NCI-H1930 (cell line): ENCODE measurements at regions not wholly inside any gene's neighbourhood (a gene's known extent, or its start where the extent isn't known, plus 50 kb on each side); places are given as distances from the start of the nearest gene placed in this dataset.

ENCODE experiments used
- DNase-seq, 2 experiments: peaks; one replicate each; lab custom pipeline; 2025; lab: John Stamatoyannopoulos, UW

DNA sequence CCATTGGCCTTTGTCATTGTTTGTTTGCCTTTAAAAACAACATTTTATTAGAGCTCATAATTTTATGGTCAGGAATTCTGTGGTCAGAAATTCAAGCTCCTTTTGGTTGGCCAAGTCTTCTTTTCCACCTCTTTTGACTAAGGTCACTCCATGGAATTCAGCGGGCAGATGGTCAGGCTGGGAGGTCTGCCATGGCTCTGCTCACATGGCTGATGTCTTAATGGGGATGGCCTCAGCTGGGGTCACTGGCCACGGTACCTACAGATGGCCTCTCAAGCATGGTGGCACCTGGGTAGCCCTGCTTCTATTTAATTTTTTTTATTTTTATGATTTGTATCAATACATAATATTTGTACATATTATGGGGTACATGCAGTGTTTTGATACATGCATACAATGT, 360.8 kb upstream of the MCTP2 start:
- no peak for DNase-seq

DNA sequence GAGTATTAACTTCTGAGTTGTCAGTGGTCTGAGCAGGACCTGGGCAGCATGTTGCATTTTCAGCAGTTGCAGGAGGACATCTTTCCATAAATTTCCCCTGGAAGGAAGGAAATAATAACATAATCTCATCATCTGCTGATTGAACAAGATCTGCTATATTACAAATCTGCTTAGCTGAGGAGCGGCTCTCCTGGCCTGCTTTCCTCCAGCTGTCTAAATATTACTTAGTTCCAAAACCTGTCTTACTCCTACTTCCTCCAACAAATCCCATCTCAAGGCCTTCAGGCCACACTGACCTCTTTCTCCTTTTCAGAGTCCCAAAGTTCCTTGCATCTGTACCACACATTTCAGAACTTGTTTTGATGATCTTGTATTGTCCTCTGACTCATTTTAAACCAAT, 364.4 kb upstream of the MCTP2 start:
- DNase-seq: no peak

DNA sequence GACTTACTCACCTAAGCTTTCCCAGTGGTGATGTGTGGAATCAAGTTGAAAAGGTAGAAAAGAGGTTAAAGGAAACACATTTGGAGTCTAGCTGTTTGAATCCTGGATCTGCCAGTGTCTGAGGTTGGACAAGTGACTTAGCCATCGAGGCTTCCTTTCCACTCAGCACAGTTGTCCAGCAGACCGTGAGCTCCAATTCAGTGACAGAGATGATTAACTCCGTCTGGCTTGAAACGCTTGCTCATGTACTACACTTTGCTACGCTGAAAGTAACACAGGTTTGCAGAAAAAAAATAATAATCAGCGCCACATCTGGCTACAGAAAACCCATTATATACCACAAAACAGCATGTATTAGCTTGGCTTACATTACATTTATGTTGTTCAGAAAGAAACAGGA, 364.9 kb upstream of the MCTP2 start:
- no peak for DNase-seq

DNA sequence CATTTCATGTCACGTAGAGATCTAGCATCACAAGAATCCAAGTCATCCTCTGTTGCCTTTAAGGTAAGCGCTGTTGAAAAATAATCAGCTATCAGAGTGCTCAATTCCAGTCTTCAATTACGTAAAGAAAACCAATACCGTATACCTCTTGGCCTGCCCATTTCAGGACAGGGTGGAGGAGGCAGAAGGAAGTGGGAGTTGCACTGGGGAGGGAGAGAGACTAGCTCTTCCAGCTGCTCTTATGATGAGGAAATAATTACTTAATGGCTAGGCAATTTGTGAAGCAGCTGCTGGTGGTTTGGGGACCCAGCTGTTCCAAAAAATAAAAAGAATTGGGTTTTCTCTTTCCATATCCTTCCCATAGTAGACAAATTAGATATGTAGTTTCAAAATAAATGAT, 365.8 kb upstream of the MCTP2 start:
- DNase-seq: no peak

DNA sequence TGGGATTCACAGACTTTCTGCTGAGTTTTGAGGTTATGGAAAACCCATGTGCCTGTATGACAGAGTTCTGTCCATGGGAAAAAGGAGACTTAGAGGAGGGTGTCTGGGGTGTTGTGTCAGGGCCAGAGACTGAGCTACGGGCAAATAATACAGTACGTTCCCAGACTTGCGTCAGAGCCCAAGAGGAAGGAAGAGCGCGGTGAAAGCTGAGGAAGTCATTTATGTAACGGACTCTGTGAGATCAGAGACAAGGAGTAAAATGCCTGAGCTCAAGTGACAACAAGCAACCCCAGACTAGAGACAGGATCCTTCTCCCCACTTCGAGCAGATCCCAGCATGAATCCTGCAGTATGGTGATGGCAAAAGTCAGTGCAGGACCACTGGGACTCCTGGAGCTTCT, 368.6 kb upstream of the MCTP2 start:
- no peak for DNase-seq

DNA sequence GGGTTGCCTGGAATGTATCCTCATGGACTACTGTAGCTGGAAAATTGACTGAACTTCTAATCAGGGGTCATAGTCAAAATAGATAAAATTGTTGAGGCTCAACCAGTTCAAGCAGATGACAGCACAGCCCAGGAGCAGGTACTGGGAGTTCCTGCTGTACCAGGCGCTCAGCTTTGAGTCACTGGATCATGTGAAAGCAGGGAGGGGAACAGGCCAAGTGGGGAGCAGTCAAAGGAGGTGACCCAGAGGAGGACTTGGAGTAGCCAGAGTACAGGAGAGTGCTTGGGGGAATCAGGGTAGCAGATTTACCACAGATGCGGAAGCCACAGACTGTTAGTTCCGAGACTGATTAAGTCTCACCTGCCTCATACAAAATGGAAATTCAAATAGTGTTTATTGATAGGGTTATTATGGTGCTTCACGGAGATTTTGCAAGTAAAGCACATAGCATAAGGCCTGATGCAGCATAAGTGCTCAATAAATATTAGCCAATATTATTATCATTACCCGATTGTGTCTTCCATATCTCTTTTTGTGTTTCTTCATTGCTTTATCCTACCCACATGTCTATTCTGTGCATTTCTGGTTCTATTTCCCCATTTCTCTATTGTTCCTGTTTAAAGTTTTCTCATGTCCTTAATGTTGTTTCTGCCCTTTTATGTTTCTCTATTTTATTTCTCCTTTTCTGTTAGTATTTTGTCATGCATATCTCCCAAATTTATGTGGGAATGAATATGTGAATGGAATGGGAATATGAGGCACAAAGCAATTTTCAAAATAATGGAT, 369.2 kb upstream of the MCTP2 start:
- no peak for DNase-seq

DNA sequence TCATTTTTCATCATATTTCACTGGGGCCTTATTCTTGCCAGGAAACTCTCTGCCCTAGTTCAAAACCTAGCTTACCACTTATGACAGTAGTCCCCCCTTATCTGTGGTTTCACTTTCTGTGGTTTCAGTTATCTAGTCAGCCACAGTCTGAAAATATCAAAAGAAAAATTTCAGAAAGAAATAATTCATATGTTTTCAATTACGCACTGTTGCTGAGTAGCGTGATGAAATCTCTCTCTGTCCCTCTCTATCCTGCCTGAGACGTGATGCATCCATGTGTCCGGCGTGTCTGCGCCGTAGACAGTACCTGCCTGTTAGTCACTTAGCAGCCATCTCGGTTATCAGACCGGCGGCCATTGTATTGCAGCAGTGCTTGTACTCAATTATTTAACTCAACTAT, 369.9 kb upstream of the MCTP2 start:
- no peak for DNase-seq

DNA sequence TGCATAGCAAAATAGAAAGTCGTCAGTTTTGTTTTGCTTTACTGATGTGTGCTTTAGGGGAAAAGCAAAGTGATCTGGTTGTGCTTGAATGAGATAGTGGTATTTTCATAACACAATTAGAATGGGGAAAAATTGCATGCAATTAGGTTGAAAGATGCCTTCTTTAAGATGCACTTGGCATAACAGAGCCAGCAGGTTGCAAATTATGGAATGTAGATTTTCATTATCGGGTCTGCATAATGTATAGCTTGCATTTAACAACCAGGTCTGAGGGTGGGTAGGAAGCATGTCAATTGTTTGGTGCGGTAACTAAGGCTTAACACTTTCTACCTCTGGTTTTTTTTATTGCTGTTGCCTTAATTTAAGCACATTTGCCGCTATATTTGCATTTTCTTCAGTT, 370.7 kb upstream of the MCTP2 start:
- DNase-seq: no peak

DNA sequence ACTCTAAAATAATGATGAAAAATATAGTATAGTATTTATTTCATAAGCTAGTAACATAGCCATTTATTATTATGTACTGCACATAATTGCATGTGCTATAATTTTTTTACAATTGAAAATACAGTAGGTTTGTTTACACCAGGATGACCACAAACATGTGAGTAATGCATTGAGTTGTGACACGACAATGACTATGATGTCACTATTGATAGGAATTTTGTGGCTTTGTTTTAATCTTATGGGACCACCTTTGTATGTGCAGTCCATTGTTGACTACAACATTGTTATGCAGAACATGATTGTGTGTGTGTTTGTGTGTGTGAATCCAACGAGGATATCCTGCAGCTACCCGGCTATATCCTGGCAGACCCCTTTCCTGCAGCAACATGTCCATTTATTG, 372.2 kb upstream of the MCTP2 start:
- no peak for DNase-seq

DNA sequence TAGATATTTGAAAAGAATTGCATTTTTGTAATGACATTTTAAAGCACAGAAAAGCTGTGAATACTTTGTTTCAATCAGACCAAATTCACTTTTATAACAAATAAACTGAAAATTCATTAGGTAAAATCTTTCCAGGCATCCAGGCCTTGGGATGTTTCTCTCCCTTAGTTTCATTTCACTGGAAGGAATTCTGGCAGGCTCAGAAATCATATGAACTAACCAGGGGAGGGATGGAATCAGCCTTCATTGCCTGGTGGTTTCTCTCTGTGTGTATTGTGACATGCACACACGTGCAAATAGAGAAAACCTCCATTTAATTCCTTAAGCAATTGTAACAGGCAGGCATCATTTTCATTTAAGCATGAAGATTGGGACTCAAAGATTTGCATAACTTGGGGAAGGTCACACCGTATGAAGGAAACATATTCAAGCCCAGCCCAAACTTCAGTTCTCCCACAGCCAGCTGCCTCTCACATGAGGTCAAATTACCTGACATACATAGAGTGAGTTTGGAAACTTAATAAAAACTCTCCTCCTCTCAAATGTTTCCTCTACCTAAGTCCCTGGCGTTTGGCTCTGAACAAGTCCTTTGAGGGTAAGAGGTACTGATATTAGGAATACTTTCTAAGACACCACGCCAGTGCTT, 376.1 kb upstream of the MCTP2 start:
- no peak for DNase-seq

DNA sequence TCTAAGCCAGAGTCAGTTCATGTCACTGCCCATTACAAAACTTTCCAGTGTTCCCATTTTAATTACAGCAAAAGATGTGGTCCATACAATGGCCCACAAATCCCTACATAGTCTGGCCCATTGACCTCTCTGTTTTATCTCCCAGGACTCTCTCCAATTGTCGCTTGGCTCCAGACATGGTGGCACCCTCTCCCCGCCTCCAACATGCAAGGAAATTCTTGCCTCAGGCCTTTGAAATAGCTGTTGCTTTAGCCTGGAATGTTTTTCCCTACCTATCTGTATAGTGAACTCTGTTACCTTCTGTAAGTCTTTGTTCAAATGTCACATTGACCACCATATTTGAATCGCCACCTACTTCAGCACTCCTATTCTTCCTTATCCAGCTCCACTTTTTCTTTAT, 377.3 kb upstream of the MCTP2 start:
- DNase-seq: no peak

DNA sequence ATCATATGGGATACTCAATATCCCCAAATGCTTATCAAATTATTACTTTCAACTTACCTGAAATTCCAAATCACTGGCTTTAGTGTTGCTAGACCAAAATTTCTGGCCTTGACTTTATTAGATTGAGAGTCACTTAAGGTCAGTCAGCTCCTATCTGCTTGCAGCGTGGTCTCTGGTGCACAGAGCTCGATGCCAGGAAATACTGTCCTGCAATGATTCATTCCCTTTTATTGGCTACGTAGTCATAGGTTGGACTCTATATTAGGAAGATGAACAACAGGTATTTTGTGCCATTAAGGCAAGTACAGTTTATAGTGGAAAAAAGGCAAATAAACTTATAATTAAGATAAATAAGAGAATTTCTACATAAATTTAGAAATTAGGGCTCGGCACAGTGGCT, 378.6 kb upstream of the MCTP2 start:
- DNase-seq: no peak

DNA sequence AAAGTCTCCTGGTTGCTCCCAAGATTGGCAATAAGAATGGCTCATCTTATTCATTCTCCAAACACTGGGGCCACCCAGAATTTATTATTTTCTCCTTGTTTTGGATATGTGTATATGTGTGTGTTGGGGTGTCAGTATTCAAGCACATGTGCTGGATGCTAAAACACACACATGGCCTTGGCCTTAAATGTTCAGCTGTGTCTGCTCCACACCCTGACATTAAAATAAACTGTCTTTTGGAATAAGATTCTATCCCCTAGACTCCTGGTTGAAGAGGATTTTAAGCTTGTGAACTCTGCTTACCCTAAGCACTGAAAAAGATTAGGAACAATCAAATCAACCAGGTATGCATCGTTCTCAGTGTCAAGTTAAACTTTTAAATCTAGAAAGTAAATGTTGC, 382.9 kb upstream of the MCTP2 start:
- DNase-seq: no peak

DNA sequence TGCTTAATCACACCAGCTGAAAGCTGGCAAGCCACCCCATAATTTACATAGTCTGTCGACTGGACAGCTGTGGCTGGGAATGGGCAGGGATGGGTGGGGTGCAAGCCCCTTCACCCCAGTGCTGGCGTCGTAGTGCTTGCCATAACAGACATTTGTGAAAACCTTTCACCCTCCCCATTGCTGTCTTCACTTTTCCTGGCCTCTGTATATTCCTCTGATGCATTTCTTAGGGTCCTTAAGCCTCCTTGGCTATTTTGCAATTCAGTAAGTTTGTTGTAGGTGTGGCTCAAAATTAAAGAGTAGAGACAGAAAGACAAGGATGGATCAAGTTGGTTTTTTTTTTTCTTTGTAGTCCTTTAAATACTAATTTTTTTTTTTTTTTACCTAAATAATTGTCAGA, 383.3 kb upstream of the MCTP2 start:
- no peak for DNase-seq

DNA sequence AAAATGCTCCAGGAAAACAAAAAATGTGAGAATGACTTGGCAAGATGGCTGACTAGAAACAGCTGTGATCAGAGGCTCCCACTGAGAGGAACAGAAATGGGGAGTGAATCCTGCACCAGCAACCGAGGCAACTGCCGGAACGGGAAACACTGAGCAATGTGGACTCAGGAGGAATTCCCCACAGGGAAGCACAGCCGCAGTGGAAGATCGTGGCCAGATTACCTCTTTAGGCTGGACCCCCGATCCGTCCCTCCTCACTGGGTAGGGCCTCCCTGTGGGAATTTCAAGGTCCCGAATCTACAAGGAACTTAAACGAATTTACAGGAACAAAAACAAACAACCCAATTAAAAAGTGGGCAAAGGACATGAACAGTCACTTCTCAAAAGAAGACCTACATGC, 385.2 kb upstream of the MCTP2 start:
- no peak for DNase-seq

DNA sequence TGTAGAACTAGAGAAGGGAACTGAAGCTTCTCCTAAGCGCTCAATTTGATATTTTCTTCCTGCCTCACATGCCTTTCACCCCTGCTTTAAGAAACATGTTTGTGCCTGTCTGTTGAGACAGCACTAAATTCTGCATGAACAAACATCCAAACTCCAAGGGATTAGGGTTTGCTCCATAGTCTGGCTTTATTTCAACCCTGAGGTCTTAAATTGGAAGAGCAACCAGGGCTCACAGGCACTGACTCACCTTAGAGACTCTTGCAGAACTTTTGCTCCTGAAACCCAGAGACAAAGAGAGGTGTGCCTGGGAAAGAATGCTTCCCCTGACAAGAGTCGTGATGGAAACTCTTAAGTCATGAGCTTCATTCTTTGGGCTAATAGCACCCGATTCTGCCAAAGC, 393.9 kb upstream of the MCTP2 start:
- DNase-seq: no peak

DNA sequence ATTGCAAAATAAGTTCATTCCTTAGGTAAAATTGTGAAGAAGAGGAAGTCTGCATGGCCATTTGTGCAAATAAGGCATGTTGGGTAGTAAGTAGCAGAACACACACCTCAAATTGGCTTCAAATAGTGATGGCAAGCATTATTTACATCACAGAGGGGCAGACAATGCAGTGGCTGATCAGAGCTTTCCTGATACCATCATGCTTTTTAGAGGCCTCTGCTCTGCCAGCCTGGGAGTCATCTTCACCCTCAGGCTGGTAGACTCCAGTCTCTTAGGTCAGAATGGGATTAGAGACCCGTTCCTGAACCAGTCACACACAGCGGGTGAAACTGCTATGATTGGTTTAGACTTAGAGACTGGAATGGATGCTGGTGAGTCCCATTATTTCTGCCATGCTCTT, 396.0 kb upstream of the MCTP2 start:
- no peak for DNase-seq

DNA sequence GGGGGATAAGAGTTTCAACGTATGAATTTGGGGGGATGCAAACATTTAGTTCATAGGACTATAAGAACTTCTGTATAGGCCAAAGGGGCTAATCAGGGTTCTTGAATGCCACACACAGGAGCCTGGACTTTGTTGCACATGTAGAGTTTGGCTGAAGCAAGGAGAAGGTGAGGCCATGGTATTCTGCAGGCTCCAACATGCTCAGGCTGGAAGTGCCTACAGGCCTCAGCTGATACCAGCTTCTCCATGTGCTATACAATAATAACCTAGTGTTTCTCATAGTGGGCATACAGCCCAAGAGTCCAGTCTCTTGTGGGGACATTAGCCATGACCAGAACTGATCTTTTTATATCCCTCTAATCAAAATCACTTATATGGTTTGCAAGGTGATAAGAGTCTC, 399.7 kb upstream of the MCTP2 start:
- DNase-seq: no peak

DNA sequence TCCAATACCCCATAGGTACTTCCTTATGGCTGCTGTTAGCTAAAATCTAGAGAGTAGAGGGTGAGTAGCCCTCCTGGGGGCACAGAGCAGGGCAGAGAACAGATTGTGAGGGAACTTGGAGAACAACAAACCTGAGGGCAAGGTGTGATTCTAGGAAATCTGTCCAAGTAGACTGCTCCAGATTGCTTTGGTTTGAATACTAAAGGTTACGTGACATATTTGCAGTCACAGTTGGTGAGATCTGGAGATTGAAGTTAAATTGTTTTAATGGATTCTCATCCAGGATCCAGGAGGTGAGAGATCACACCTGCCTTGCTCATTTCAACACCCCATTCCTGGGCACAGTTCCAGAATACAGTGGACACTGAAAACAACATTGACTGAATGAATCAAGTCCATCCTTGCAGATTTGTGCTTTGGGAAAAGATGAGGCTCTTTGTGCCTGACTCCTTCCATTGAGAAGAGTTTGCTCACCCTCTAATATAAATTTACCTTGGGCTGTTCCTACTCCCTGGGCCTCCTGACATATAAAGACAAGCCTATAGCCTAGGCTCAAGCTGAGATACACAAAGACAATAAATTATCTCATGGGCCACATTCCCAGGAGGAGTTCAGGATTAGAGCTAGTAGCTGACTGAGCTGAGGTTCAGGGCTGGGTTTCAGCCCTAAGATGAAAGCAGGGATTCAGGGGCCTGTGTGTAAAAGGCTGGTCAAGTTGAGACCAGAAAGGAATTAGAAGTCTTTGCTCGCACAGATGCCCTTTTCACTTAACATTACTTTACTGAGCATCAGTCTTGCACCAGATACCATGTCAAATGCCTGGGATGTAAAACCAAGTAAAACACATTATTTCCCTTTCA, 400.9 kb upstream of the MCTP2 start:
- peak; percentile 9 to 60 for DNase-seq

DNA sequence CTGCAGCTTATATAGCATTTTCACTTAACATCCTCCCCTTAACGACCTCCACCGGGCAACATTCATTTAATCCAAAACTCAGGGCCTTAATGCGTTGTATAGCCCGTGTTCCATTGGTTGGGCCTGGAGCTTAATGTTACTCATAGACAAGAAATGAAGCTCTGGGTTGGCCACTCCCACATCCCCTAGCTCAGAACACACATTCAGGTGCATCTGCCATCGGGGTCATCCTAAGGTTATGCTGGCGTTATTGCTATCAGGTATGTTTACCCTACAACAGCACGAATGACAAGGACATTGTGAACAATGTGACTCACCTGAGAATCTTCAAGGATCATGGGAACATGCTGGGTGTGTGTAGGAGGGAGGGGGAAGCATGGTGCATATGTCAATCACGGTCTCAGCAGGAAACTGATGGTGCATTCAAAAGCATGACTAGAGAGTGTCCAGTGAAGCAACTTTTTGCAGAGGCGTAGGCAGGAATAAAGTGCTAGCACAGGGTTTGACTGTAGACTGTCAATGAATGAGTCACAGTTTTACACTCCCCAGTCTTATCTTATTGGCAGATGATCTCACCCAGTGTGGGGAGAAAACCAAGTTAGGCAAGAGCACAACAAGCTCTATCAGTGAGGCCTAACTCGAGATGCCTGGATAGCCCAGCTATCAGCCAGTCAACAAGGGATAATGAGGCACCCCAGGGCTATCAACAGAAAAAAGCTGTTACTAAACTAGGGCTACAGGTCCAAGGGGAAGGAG, 402.1 kb upstream of the MCTP2 start:
- DNase-seq: no peak

DNA sequence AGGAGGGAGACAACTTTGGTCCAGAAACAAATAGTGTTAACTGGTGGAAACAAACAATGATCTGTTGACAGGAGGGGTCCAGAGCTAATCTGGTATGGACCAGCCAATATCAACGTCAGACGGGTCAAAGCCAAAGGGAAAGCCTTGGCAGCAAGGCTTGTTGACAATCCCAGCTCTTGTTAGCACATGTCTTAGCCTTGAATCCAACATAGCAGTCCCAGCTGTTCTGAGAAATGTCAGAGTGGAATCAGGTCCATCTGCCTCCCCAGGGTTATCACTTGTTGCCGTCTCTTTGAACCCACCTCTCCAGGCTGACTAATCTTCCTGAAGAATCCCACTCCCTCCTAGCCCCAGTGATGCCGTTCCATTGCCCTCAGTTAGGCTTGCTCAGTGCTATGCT, 404.6 kb upstream of the MCTP2 start:
- DNase-seq: no peak

DNA sequence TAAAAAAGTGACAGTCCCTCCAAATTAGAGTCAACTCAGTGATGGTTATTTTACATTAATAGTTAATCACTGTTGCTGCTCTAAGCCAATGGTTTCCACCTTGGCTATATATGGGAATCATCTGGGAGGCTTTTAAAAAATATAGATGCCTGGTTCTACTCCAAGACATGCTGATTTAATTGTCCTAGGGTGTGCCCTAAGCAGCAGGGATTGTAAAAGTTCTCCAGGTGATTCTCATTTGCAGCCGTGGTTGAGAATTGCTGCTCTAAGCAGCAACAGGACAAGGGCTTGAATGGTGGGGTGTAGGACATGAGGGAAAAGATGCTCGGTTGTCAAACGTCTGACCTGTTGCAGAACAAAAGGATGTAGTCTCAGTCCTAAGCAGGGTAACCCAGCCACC, 405.1 kb upstream of the MCTP2 start:
- no peak for DNase-seq
